ENCODE measurements at regions not wholly inside any gene's neighbourhood (a gene's known extent, or its start where the extent isn't known, plus 50 kb on each side); places are given as distances from the start of the nearest gene placed in this dataset.
"Not testable (repeated sequence)": the region's sequence is repeated elsewhere in the genome, so short reads cannot be mapped to it uniquely, and the experiment has no call there.

GRCh38 chr4:31662951-31663350 is 942.8 kb downstream of the PCDH7 start:
- no peak for ATAC-seq

- ATAC-seq, result no peak
Measured at GRCh38 chr4:31667686-31668085, 947.5 kb downstream of the PCDH7 start.

GRCh38 chr4:31674313-31674947 is 954.3 kb downstream of the PCDH7 start:
- no peak for ATAC-seq

GRCh38 chr4:31678356-31678755 is 958.2 kb downstream of the PCDH7 start:
- ATAC-seq, result no peak

GRCh38 chr4:31682796-31683195 is 962.6 kb downstream of the PCDH7 start:
- no peak for ATAC-seq

GRCh38 chr4:31687717-31688342 is 967.7 kb downstream of the PCDH7 start:
- no peak for ATAC-seq

- no peak for ATAC-seq
Measured at GRCh38 chr4:31692399-31692940, 972.3 kb downstream of the PCDH7 start.

- no peak for ATAC-seq
Measured at GRCh38 chr4:31701256-31701655, 981.1 kb downstream of the PCDH7 start.

GRCh38 chr4:31702326-31702725 is 982.2 kb downstream of the PCDH7 start:
- ATAC-seq, result no peak

GRCh38 chr4:31714238-31714637 is 994.1 kb downstream of the PCDH7 start:
- no peak for ATAC-seq

GRCh38 chr4:31715302-31715701 is 995.1 kb downstream of the PCDH7 start:
- ATAC-seq, result no peak

GRCh38 chr4:31727030-31727429 is 1006.9 kb downstream of the PCDH7 start:
- no peak for ATAC-seq

- ATAC-seq, result no peak
Measured at GRCh38 chr4:31735004-31735403, 1014.8 kb downstream of the PCDH7 start.

GRCh38 chr4:31737419-31737818 is 1017.2 kb downstream of the PCDH7 start:
- ATAC-seq, result no peak

GRCh38 chr4:31741326-31741725 is 1021.2 kb downstream of the PCDH7 start:
- no peak for ATAC-seq

- no peak for ATAC-seq
Measured at GRCh38 chr4:31748382-31748781, 1028.2 kb downstream of the PCDH7 start.

GRCh38 chr4:31750581-31750980 is 1030.4 kb downstream of the PCDH7 start:
- ATAC-seq, result not testable (repeated sequence)

GRCh38 chr4:31755751-31756150 is 1035.6 kb downstream of the PCDH7 start:
- no peak for ATAC-seq

- ATAC-seq, result no peak
Measured at GRCh38 chr4:31768756-31769155, 1048.6 kb downstream of the PCDH7 start.

GRCh38 chr4:31783311-31783710 is 1063.1 kb downstream of the PCDH7 start:
- ATAC-seq, result no peak

- ATAC-seq, result no peak
Measured at GRCh38 chr4:31784558-31784957, 1064.4 kb downstream of the PCDH7 start.

- ATAC-seq, result no peak
Measured at GRCh38 chr4:31787701-31788100, 1067.5 kb downstream of the PCDH7 start.

- ATAC-seq, result no peak
Measured at GRCh38 chr4:31788676-31789075, 1068.5 kb downstream of the PCDH7 start.

GRCh38 chr4:31791666-31792065 is 1071.5 kb downstream of the PCDH7 start:
- ATAC-seq, result no peak

Data from esophagus mucosa (tissue), 1 donor.